Inflammatory macrophage treated with lipopolysaccharide for 4 hours (primary cell): ENCODE measurements at regions not wholly inside any gene's neighbourhood (a gene's known extent, or its start where the extent isn't known, plus 50 kb on each side); places are given as distances from the start of the nearest gene placed in this dataset.
A peak's percentile ranks its signal among the peaks of the same experiment; 100 is the strongest.

Experiments used
- DNase-seq: peaks from one replicate; pipeline ENCODE4 v3.0.0-alpha.2; 2020

DNA sequence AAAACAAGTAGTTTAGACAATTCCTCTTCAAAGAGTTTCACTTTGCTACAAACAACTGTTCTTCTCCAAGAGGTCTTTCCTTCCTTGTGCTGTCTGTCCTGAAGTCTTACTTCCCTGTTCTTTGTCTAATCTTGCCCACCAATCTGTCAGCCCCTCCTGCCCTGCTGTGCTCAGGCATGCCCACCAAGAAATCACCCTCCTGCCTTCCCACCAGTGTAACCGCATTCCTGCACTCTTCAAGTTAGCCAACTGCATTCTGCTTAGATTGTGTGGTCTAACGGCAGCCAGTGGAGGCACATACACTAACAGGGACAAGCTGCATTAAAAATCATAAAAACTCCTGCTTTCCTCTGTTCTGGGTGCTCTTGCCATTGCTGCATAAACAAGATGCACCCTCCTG is 215.9 kb upstream of the RBMY1B start:
- DNase-seq = no peak

- DNase-seq = no peak
Observed at GRCh38 chrY:21302278-21302677, 208.9 kb upstream of the RBMY1B start.

DNA sequence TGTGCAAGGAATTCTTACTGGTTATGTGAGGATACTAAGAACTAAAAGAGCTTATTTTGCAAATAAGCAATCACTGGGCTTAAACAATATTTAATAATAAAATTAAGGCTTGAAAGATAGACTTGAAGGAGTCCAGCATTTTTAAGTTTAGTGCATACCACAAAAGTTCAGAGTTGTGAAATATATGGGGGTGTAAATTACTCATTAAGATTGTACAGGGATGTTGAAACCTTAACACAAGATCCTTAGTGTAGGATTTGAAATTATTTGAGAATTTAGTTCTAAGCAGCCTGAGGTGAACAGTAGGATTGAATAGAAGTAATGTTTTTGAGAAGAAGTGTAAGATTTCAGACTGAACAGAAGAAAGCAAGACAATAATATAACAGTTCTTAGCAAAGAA is 195.8 kb upstream of the RBMY1B start:
- peak; percentile 46 for DNase-seq
